ENCODE measurements at regions not wholly inside any gene's neighbourhood (a gene's known extent, or its start where the extent isn't known, plus 50 kb on each side); places are given as distances from the start of the nearest gene placed in this dataset.

DNA sequence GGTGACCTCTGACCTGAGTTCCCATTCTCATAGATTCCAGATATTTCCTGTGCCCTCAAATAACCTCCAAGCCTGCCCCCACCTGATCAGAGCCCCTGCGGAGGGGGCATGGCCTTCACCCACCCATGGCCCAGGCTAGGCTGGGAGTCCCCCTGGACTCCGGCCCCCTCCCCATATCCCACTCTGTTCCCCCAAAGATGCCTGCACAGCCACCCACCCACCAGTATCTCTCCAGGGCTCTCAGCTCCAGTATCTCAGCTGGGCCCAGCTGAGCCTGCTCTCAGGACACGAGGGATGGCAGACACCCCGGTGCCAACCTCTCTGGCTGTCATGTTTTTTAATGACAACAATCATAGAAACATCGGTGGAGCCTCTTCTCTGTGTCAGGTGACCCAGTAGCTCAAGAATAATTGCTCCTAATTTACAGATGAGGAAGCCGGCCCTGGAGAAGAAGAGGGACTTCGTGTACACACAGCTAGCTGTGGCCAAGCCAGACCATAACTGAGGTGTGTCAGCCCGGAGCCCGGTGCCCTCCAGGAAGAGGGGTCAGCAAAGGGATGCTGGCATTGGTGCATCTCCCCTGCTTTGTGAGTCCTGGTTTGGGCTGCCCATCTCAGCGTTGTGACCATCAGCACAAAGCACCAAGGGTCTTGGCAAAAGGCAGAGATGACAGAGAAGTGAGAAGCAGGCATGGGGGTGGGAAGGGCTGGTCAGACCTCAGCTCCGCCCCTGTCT, 84.4 kb downstream of the SDC1 start:
- Histone ChIP-seq H3K27ac (ENCODE audit: low read depth in 1 of 2, low read length in 2 of 2) (no peak overlapping the region), H3K36me3 (ENCODE audit: insufficient read depth, low read length) (no peaks in the 10 kb centered on the region), H3K27me3 (ENCODE audit: control insufficient read depth in 1 of 2, insufficient read depth in 2 of 2, low read length in 2 of 2) (no peaks in the 10 kb centered on the region), H3K4me3 (ENCODE audit: low read length) (no peak overlapping the region), H3K9me3 (ENCODE audit: control insufficient read depth in 1 of 2, insufficient read depth in 1 of 2, low read length in 2 of 2) (no peaks in the 10 kb centered on the region), H3K4me1 (ENCODE audit: insufficient read depth, low read length) (no peaks in the 10 kb centered on the region)
- Mint-ChIP-seq H3K9me3 (no peaks in the 10 kb centered on the region), H3K27me3 (peaks cover 9% of the 10 kb centered on the region), H3K4me1 (ENCODE audit: low read depth) (no peaks in the 10 kb centered on the region), H3K4me3 (no peak overlapping the region), H3K36me3 (ENCODE audit: low read depth) (no peaks in the 10 kb centered on the region), H3K27ac (no peak overlapping the region)
- no peak for DNase-seq
- intact Hi-C loops (cut with DNase I, micrococcal nuclease) = no loop called here
- TF ChIP-seq, protein P1, sequence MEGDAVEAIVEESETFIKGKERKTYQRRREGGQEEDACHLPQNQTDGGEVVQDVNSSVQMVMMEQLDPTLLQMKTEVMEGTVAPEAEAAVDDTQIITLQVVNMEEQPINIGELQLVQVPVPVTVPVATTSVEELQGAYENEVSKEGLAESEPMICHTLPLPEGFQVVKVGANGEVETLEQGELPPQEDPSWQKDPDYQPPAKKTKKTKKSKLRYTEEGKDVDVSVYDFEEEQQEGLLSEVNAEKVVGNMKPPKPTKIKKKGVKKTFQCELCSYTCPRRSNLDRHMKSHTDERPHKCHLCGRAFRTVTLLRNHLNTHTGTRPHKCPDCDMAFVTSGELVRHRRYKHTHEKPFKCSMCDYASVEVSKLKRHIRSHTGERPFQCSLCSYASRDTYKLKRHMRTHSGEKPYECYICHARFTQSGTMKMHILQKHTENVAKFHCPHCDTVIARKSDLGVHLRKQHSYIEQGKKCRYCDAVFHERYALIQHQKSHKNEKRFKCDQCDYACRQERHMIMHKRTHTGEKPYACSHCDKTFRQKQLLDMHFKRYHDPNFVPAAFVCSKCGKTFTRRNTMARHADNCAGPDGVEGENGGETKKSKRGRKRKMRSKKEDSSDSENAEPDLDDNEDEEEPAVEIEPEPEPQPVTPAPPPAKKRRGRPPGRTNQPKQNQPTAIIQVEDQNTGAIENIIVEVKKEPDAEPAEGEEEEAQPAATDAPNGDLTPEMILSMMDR (IDR thresholded peaks at IDR 0.05) = no peak
- ChIA-PET CTCF (no interaction called here), POLR2A (no interaction called here)
- ATAC-seq (ENCODE audit: poor library complexity) = no peak

DNA sequence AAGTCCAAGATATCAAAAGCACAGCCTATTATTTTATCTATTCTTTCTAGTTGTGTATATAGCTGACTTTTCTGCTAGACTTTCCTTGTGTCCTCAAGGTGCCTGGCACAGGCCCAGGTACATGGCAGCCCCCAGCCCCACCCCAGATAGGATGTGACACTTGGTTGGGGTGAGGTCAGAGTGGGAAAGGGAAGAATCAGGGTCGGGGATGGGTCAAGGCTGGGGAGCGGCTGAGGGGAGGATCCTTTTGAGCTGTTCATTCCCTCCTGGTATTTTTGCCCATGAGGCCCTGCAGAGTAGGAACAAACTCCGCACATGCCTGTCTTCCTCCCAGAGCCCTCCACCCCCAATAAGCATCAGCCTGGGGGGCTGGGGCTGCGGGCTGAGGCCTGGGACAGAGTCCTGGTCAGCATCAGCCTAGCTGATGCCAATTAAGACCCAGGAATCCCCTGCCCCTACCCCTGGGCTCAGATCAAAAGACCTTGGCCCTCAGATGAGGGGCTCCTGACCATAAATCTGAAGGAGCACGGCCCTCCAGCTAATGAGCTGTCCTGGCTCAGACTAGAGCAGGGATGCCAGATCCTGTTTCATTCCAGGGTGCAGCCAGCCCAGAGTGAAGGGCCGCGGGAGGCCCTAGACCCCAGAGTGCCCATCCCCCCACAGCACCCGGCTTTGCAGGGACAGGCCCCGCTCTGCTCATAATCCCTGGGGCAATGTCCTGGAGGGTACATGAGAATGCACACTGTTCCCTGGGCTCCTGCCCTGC, 85.3 kb downstream of the SDC1 start:
- no peaks in the 10 kb centered on the region for H3K4me1 ChIP-seq (ENCODE audit: insufficient read depth, low read length)
- intact Hi-C loops (cut with DNase I, micrococcal nuclease) = no loop called here

DNA sequence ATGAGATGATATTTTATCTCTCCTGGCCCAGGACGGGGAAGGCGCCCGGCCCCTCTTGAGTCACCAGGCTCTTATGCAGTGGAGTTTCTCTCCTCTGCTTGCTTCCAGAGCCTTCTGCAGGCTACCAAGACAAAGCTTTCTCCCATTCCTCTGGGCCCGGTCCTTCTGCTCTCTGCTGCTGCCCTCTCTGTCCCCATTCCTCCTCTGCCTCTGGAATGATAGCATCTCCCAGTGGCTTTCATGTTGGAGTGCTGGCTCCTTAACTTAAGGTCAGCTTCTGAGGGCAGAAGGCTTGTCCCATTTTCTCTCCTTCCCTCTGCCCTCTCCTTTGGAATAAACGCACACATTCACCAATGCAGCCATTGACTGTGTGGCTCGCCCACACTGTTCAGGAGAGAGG, 86.2 kb downstream of the SDC1 start:
- Histone ChIP-seq H3K36me3 (ENCODE audit: insufficient read depth, low read length) (no peaks in the 10 kb centered on the region), H3K27ac (ENCODE audit: low read depth in 1 of 2, low read length in 2 of 2) (no peak overlapping the region), H3K27me3 (ENCODE audit: control insufficient read depth in 1 of 2, insufficient read depth in 2 of 2, low read length in 2 of 2) (no peaks in the 10 kb centered on the region), H3K4me3 (ENCODE audit: low read length) (no peak overlapping the region), H3K4me1 (ENCODE audit: insufficient read depth, low read length) (no peaks in the 10 kb centered on the region), H3K9me3 (ENCODE audit: control insufficient read depth in 1 of 2, insufficient read depth in 1 of 2, low read length in 2 of 2) (no peaks in the 10 kb centered on the region)
- Mint-ChIP-seq H3K4me1 (ENCODE audit: low read depth) (no peaks in the 10 kb centered on the region), H3K9me3 (no peaks in the 10 kb centered on the region), H3K27me3 (peaks cover 19% of the 10 kb centered on the region), H3K27ac (no peak overlapping the region), H3K4me3 (no peak overlapping the region), H3K36me3 (ENCODE audit: low read depth) (no peaks in the 10 kb centered on the region)
- ChIA-PET POLR2A (no interaction called here), CTCF (no interaction called here)
- TF ChIP-seq, protein P1 (IDR thresholded peaks at IDR 0.05) = no peak
- intact Hi-C loops (cut with DNase I, micrococcal nuclease) = no loop called here
- no peak for DNase-seq
- no peak for ATAC-seq (ENCODE audit: poor library complexity)

More for the DNA sequence above, 85.3 kb downstream of the SDC1 start:
- H3K4me1 Mint-ChIP-seq (ENCODE audit: low read depth) = no peaks in the 10 kb centered on the region
- POLR2A ChIA-PET = no interaction called here
- H3K9me3 Mint-ChIP-seq = no peaks in the 10 kb centered on the region
- no peak overlapping the region for H3K27ac ChIP-seq (ENCODE audit: low read depth in 1 of 2, low read length in 2 of 2)
- no peak overlapping the region for H3K27ac Mint-ChIP-seq
- H3K4me3 Mint-ChIP-seq = no peak overlapping the region
- CTCF ChIA-PET = no interaction called here
- TF ChIP-seq, protein P1 (IDR thresholded peaks at IDR 0.05) = no peak
- no peaks in the 10 kb centered on the region for H3K9me3 ChIP-seq (ENCODE audit: control insufficient read depth in 1 of 2, insufficient read depth in 1 of 2, low read length in 2 of 2)
- peaks cover 11% of the 10 kb centered on the region for H3K27me3 Mint-ChIP-seq
- DNase-seq (no peak), ATAC-seq (ENCODE audit: poor library complexity) (no peak)
- H3K4me3 ChIP-seq (ENCODE audit: low read length) = no peak overlapping the region
- no peaks in the 10 kb centered on the region for H3K36me3 ChIP-seq (ENCODE audit: insufficient read depth, low read length)
- no peaks in the 10 kb centered on the region for H3K36me3 Mint-ChIP-seq (ENCODE audit: low read depth)
- no peaks in the 10 kb centered on the region for H3K27me3 ChIP-seq (ENCODE audit: control insufficient read depth in 1 of 2, insufficient read depth in 2 of 2, low read length in 2 of 2)

Data from CD4-positive, alpha-beta T cell (primary cell).